Thymus (tissue), 11 donors: ENCODE measurements at regions not wholly inside any gene's neighbourhood (a gene's known extent, or its start where the extent isn't known, plus 50 kb on each side); places are given as distances from the start of the nearest gene placed in this dataset.

ENCODE experiments used
- DNase-seq, 9 donors: peaks; one replicate each; pipeline ENCODE4 v3.0.0-alpha.2; 2013; ENCODE audit warnings: low spot score in 9 of 9, low read depth in 6 of 9, missing footprints in 1 of 9
- H3K27ac ChIP-seq, 2 donors: one replicate each; pipeline ENCODE4 v1.5.1; 2013; ENCODE audit warnings: control low read depth in 1 of 2, low read depth in 1 of 2, low read length in 1 of 2, mild to moderate bottlenecking in 1 of 2, moderate library complexity in 1 of 2
- H3K27me3 ChIP-seq, 2 donors: one replicate each; pipeline ENCODE4 v1.5.1; 2013; ENCODE audit warnings: low read length in 1 of 2; ENCODE audit not compliant: control insufficient read depth in 2 of 2, insufficient read depth in 1 of 2
- H3K36me3 ChIP-seq, 2 donors: one replicate each; pipeline ENCODE4 v1.5.1; 2013; ENCODE audit warnings: low read length in 1 of 2, mild to moderate bottlenecking in 1 of 2, moderate library complexity in 1 of 2; ENCODE audit not compliant: control insufficient read depth in 2 of 2, insufficient read depth in 2 of 2
- H3K4me1 ChIP-seq, 2 donors: one replicate each; pipeline ENCODE4 v1.5.1; 2013; ENCODE audit warnings: low read length in 2 of 2; ENCODE audit not compliant: control insufficient read depth in 2 of 2, insufficient read depth in 2 of 2
- H3K4me3 ChIP-seq, 2 donors: one replicate each; pipeline ENCODE4 v1.5.1; 2013; ENCODE audit warnings: low read length in 2 of 2, control low read depth in 1 of 2, mild to moderate bottlenecking in 1 of 2
- H3K9me3 ChIP-seq, 2 donors: one replicate each; pipeline ENCODE4 v1.5.1; 2013; ENCODE audit warnings: low read length in 1 of 2, mild to moderate bottlenecking in 1 of 2; ENCODE audit not compliant: control insufficient read depth in 2 of 2, insufficient read depth in 1 of 2
- WGBS: extraction: QIAGEN DNeasy Blood & Tissue Kit; methylation state at CpG from one replicate; pipeline ENCODE4 v1.1.7; 2013; 5-methylcytosine and 5-hydroxymethylcytosine counted together
- donor health status: healthy.

- Histone ChIP-seq H3K4me3 (no peak overlapping the region), H3K27me3 (no peaks in the 10 kb centered on the region), H3K27ac (no peak overlapping the region), H3K4me1 (no peaks in the 10 kb centered on the region), H3K36me3 (no peaks in the 10 kb centered on the region), H3K9me3 (peaks cover 12 to 61% of the 10 kb centered on the region in 2 donors)
- 84% methylated on average over 1 of the region's 1 CpG for WGBS
- DNase-seq: no peak
These were observed 924.9 kb upstream of the ZNF722 start for GRCh38 chr7:63073736-63074135.

- Histone ChIP-seq H3K27ac (no peak overlapping the region), H3K4me3 (no peak overlapping the region), H3K27me3 (no peaks in the 10 kb centered on the region), H3K36me3 (no peaks in the 10 kb centered on the region), H3K9me3 (peaks cover 10 to 36% of the 10 kb centered on the region in 2 donors), H3K4me1 (no peaks in the 10 kb centered on the region)
- DNase-seq: no peak
- WGBS: 57% methylated on average over 4 of the region's 4 CpGs
These were observed 920.8 kb upstream of the ZNF722 start for GRCh38 chr7:63077841-63078240.

DNA sequence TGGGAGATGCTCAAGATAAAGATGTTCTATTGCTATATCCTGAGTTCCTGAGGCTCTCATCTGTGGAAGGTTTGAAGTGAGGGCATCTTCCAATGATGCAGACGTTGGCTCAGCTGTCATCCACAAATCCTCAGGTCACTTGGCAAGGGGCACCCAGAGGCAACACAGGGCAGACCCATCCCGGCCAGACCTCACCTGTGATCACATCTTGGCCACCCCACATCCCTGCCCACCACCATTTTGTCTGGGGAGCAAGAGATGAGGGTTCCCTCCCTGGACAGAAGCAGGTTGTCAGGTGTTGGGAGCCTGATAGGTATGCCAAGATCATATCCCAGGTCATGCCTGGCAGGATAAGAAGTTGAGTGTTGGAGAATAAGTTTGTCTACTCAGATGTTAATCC, 918.2 kb upstream of the ZNF722 start:
- no peak overlapping the region for H3K4me3 ChIP-seq
- peaks cover 7 to 23% of the 10 kb centered on the region in 2 donors for H3K9me3 ChIP-seq
- 20% methylated on average over 2 of the region's 2 CpGs for WGBS
- no peak for DNase-seq
- H3K27ac ChIP-seq: no peak overlapping the region
- H3K27me3 ChIP-seq: no peaks in the 10 kb centered on the region
- no peaks in the 10 kb centered on the region for H3K36me3 ChIP-seq
- no peaks in the 10 kb centered on the region for H3K4me1 ChIP-seq

- Histone ChIP-seq H3K36me3 (no peaks in the 10 kb centered on the region), H3K4me1 (no peaks in the 10 kb centered on the region), H3K9me3 (peaks cover 7 to 21% of the 10 kb centered on the region in 2 donors), H3K27ac (no peak overlapping the region), H3K27me3 (no peaks in the 10 kb centered on the region), H3K4me3 (no peak overlapping the region)
- WGBS: 58% methylated on average over 4 of the region's 4 CpGs
- DNase-seq: no peak
These were observed 917.8 kb upstream of the ZNF722 start for GRCh38 chr7:63080831-63081230.

DNA sequence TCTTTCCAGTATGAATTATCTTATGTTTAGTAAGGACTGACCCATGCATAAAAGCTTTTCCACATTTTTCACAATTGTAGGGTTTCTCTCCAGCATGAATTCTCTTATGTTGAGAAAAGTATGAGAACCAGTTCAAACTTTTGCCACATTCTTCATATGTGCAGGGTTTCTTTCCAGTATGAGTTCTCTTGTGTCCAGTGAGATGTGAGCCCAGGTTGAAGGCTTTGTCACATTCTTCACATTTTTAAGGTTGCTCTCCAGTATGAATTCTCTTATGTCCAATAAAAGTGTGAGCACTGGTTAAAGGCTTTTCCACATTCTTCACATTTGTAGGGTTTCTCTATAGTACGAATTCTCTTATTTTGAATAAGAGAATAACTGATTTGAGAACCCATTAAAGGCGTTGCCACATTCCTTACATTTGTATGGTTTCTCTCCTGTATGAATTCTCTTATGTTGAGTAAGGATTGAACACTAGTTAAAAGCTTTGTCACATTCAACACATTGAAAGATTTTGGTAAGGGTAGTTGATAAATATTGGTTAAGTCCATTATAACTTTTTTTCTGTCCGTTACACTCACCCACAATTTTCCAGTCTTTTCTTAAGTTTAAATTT, 911.0 kb upstream of the ZNF722 start:
- WGBS: 79% methylated on average over 3 of the region's 3 CpGs
- DNase-seq: no peak

GRCh38 chr7:63092951-63093350, 905.7 kb upstream of the ZNF722 start:
- peaks cover 3 to 16% of the 10 kb centered on the region in 2 donors for H3K9me3 ChIP-seq
- WGBS: 71% methylated on average over 7 of the region's 7 CpGs

More for the DNA sequence above, 911.0 kb upstream of the ZNF722 start:
- no peaks in the 10 kb centered on the region for H3K27me3 ChIP-seq
- H3K4me1 ChIP-seq: no peaks in the 10 kb centered on the region
- no peaks in the 10 kb centered on the region for H3K36me3 ChIP-seq
- peaks cover 0 to 2% of the 10 kb centered on the region in 2 donors for H3K9me3 ChIP-seq
- no peak overlapping the region for H3K27ac ChIP-seq
- H3K4me3 ChIP-seq: no peak overlapping the region

GRCh38 chr7:63093481-63093880, 905.2 kb upstream of the ZNF722 start:
- DNase-seq: no peak
- H3K4me3 ChIP-seq: no peak overlapping the region
- no peaks in the 10 kb centered on the region for H3K27me3 ChIP-seq
- peaks cover 3 to 16% of the 10 kb centered on the region in 2 donors for H3K9me3 ChIP-seq
- no peak overlapping the region for H3K27ac ChIP-seq
- H3K36me3 ChIP-seq: no peaks in the 10 kb centered on the region
- 52% methylated on average over 1 of the region's 1 CpG for WGBS
- H3K4me1 ChIP-seq: no peaks in the 10 kb centered on the region

More at GRCh38 chr7:63092951-63093350, 905.7 kb upstream of the ZNF722 start:
- DNase-seq: no peak
- no peak overlapping the region for H3K27ac ChIP-seq
- no peaks in the 10 kb centered on the region for H3K4me1 ChIP-seq
- no peak overlapping the region for H3K4me3 ChIP-seq
- H3K36me3 ChIP-seq: no peaks in the 10 kb centered on the region
- H3K27me3 ChIP-seq: no peaks in the 10 kb centered on the region

- DNase-seq: no peak
- no peaks in the 10 kb centered on the region for H3K36me3 ChIP-seq
- H3K27ac ChIP-seq: no peak overlapping the region
- H3K4me1 ChIP-seq: no peaks in the 10 kb centered on the region
- H3K9me3 ChIP-seq: peaks cover 3 to 20% of the 10 kb centered on the region in 2 donors
- no peak overlapping the region for H3K4me3 ChIP-seq
- 87% methylated on average over 3 of the region's 3 CpGs for WGBS
- no peaks in the 10 kb centered on the region for H3K27me3 ChIP-seq
These were observed 902.5 kb upstream of the ZNF722 start for GRCh38 chr7:63096141-63096540.

GRCh38 chr7:63104666-63105065, 894.0 kb upstream of the ZNF722 start:
- no peak for DNase-seq
- peaks cover 2 to 44% of the 10 kb centered on the region in 2 donors for H3K9me3 ChIP-seq
- no peak overlapping the region for H3K4me3 ChIP-seq
- H3K27me3 ChIP-seq: no peaks in the 10 kb centered on the region
- H3K36me3 ChIP-seq: no peaks in the 10 kb centered on the region
- H3K27ac ChIP-seq: no peak overlapping the region
- 68% methylated on average over 4 of the region's 4 CpGs for WGBS
- no peaks in the 10 kb centered on the region for H3K4me1 ChIP-seq
